ENCODE measurements at regions not wholly inside any gene's neighbourhood (a gene's known extent, or its start where the extent isn't known, plus 50 kb on each side); places are given as distances from the start of the nearest gene placed in this dataset.
A peak's percentile ranks its signal among the peaks of the same experiment; 100 is the strongest.
"Not testable (repeated sequence)": the region's sequence is repeated elsewhere in the genome, so short reads cannot be mapped to it uniquely, and the experiment has no call there.

- no peak for ATAC-seq (replicated peaks in 6 of 8)
- H3K4me3 ChIP-seq: no peak overlapping the region
- no peak overlapping the region for H3K27ac ChIP-seq
- no peaks in the 10 kb centered on the region for H3K4me1 ChIP-seq (replicated peaks in 1 of 2)
- WGBS, 10 experiments: 28 to 100% (median 64%) methylated on average over 1 to 7 of the region's 7 CpGs; no CpG with 5 or more reads in 1 of the 10 experiments
- in situ Hi-C loops (cut with MboI; ENCODE audit: low pct_unique_long_range_greater_than_20kb in 2 of 9, low sequenced_read_pairs in 9 of 9, unreplicated experiment in 9 of 9): no loop called here
Measured at GRCh38 chr9:27683181-27683580, 109.9 kb upstream of the C9orf72 start.

- Histone ChIP-seq H3K4me1 (replicated peaks in 1 of 2) (peaks cover 0 to 3% of the 10 kb centered on the region in 2 donors), H3K27ac (no peak overlapping the region), H3K4me3 (no peak overlapping the region)
- 36 to 100% (median 94%) methylated on average over 3 to 6 of the region's 6 CpGs; no CpG with 5 or more reads in 3 of the 10 experiments for WGBS, 10 experiments
- in situ Hi-C loops (cut with MboI; ENCODE audit: low pct_unique_long_range_greater_than_20kb in 2 of 9, low sequenced_read_pairs in 9 of 9, unreplicated experiment in 9 of 9): no loop called here
- ATAC-seq (replicated peaks in 6 of 8): peak in 1 of 8 experiments; percentile 16
Measured at GRCh38 chr9:27688954-27689353, 115.7 kb upstream of the C9orf72 start.

DNA sequence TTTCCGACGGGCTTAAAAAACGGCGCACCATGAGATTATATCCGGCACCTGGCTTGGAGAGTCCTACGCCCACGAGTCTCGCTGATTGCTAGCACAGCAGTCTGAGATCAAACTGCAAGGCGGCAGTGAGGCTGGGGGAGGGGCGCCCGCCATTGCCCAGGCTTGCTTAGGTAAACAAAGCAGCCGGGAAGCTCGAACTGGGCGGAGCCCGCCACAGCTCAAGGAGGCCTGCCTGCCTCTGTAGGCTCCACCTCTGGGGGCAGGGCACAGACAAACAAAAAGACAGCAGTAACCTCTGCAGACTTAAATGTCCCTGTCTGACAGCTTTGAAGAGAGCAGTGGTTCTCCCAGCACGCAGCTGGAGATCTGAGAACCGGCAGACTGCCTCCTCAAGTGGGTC lies 117.5 kb upstream of the C9orf72 start:
- H3K4me1 ChIP-seq (replicated peaks in 1 of 2); H3K27ac ChIP-seq; in situ Hi-C loops (cut with MboI; ENCODE audit: low pct_unique_long_range_greater_than_20kb in 2 of 9, low sequenced_read_pairs in 9 of 9, unreplicated experiment in 9 of 9); ATAC-seq (replicated peaks in 6 of 8); H3K4me3 ChIP-seq: not testable (repeated sequence)
- WGBS, 10 experiments: no CpG with 5 or more reads among the region's 17 CpGs

GRCh38 chr9:27699621-27700020 lies 126.3 kb upstream of the C9orf72 start:
- 0 to 100% (median 54%) methylated on average over 1 of the region's 1 CpG; no CpG with 5 or more reads in 2 of the 10 experiments for WGBS, 10 experiments
- Histone ChIP-seq H3K27ac (no peak overlapping the region), H3K4me1 (replicated peaks in 1 of 2) (no peaks in the 10 kb centered on the region), H3K4me3 (no peak overlapping the region)
- in situ Hi-C loops (cut with MboI; ENCODE audit: low pct_unique_long_range_greater_than_20kb in 2 of 9, low sequenced_read_pairs in 9 of 9, unreplicated experiment in 9 of 9): loop anchor here in 2 of 9 experiments (25.0 kb wide), 2 partner anchors 363 to 1513 kb away; partner anchors contain the start of gene LINGO2 (in 1 of the 2)
- no peak for ATAC-seq (replicated peaks in 6 of 8)

- no peaks in the 10 kb centered on the region for H3K4me1 ChIP-seq (replicated peaks in 1 of 2)
- in situ Hi-C loops (cut with MboI; ENCODE audit: low pct_unique_long_range_greater_than_20kb in 2 of 9, low sequenced_read_pairs in 9 of 9, unreplicated experiment in 9 of 9): loop anchor here in 2 of 9 experiments (25.0 kb wide), 2 partner anchors 361 to 1511 kb away; partner anchors contain the start of gene LINGO2 (in 1 of the 2)
- H3K4me3 ChIP-seq: no peak overlapping the region
- WGBS, 10 experiments: 0 to 93% (median 77%) methylated on average over 1 to 3 of the region's 3 CpGs; no CpG with 5 or more reads in 1 of the 10 experiments
- H3K27ac ChIP-seq: no peak overlapping the region
- ATAC-seq (replicated peaks in 6 of 8): no peak
Measured at GRCh38 chr9:27701016-27701415, 127.7 kb upstream of the C9orf72 start.

DNA sequence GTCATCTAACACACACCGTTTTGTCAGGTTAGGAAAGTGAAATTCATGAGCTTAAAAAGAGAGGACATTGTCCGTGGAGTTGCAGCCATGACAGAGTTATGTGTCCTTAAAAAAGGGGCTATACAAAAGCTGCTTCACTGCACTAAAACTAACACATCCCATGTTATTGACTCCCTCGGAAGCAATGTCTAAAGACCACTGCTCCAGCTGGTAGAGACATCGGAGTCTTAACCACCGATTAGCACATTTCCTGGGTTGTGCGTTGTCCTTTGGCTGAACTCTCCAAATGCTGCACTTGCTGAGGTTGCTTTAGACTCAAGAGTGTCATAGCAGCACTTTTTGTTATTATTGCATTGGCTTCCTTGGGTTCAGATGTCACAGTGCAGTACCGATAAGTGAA lies 128.3 kb upstream of the C9orf72 start:
- in situ Hi-C loops (cut with MboI; ENCODE audit: low pct_unique_long_range_greater_than_20kb in 2 of 9, low sequenced_read_pairs in 9 of 9, unreplicated experiment in 9 of 9): loop anchor here in 2 of 9 experiments (25.0 kb wide), 2 partner anchors 361 to 1511 kb away; partner anchors contain the start of gene LINGO2 (in 1 of the 2)
- WGBS, 10 experiments: 10 to 100% (median 60%) methylated on average over 1 to 7 of the region's 7 CpGs; no CpG with 5 or more reads in 1 of the 10 experiments
- ATAC-seq (replicated peaks in 6 of 8): peak in 2 of 8 experiments; percentile 27 to 42
- Histone ChIP-seq H3K4me3 (no peak overlapping the region), H3K27ac (no peak overlapping the region), H3K4me1 (replicated peaks in 1 of 2) (no peaks in the 10 kb centered on the region)

GRCh38 chr9:27703216-27703980 lies 130.1 kb upstream of the C9orf72 start:
- in situ Hi-C loops (cut with MboI; ENCODE audit: low pct_unique_long_range_greater_than_20kb in 2 of 9, low sequenced_read_pairs in 9 of 9, unreplicated experiment in 9 of 9): loop anchor here in 2 of 9 experiments (25.0 kb wide), 2 partner anchors 359 to 1509 kb away; partner anchors contain the start of gene LINGO2 (in 1 of the 2)
- WGBS, 10 experiments: 0 to 100% (median 80%) methylated on average over 1 to 2 of the region's 2 CpGs
- no peaks in the 10 kb centered on the region for H3K4me1 ChIP-seq (replicated peaks in 1 of 2)
- H3K4me3 ChIP-seq: no peak overlapping the region
- no peak overlapping the region for H3K27ac ChIP-seq
- ATAC-seq (replicated peaks in 6 of 8): no peak

DNA sequence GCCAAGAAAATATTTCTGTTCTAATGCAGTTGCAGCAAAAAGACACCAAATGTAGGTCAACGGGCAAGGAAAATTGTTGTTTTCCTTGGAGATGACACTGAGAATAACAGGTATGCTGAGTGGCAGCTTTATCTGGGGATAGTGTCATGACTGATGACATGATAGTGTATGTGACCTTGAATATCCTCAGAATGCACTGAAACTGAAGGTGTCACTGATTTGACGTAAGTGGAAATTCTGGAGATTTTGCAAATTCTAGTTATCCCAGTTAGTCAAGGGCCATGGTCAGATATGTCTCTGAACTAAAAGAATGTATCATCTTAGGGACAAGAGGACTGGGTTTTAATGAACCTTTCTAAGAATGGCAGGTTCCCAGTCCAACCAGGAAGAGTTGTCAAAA lies 138.0 kb upstream of the C9orf72 start:
- 0 to 100% (median 80%) methylated on average over 1 to 2 of the region's 2 CpGs; no CpG with 5 or more reads in 1 of the 10 experiments for WGBS, 10 experiments
- no peaks in the 10 kb centered on the region for H3K4me1 ChIP-seq (replicated peaks in 1 of 2)
- H3K27ac ChIP-seq: no peak overlapping the region
- ATAC-seq (replicated peaks in 6 of 8): no peak
- in situ Hi-C loops (cut with MboI; ENCODE audit: low pct_unique_long_range_greater_than_20kb in 2 of 9, low sequenced_read_pairs in 9 of 9, unreplicated experiment in 9 of 9): loop anchor here in 2 of 9 experiments (25.0 kb wide), 2 partner anchors 351 to 1501 kb away; partner anchors contain the start of gene LINGO2 (in 1 of the 2)
- no peak overlapping the region for H3K4me3 ChIP-seq

- Histone ChIP-seq H3K4me3 (no peak overlapping the region), H3K4me1 (replicated peaks in 1 of 2) (no peaks in the 10 kb centered on the region), H3K27ac (no peak overlapping the region)
- no peak for ATAC-seq (replicated peaks in 6 of 8)
- in situ Hi-C loops (cut with MboI; ENCODE audit: low pct_unique_long_range_greater_than_20kb in 2 of 9, low sequenced_read_pairs in 9 of 9, unreplicated experiment in 9 of 9): loop anchor here in 2 of 9 experiments (25.0 kb wide), 2 partner anchors 349 to 1499 kb away; partner anchors contain the start of gene LINGO2 (in 1 of the 2)
- 10 to 96% (median 75%) methylated on average over 2 to 7 of the region's 7 CpGs for WGBS, 10 experiments
Measured at GRCh38 chr9:27712806-27713205, 139.5 kb upstream of the C9orf72 start.

GRCh38 chr9:27714388-27714787 lies 141.1 kb upstream of the C9orf72 start:
- ATAC-seq (replicated peaks in 6 of 8): peak in 1 of 8 experiments; percentile 66
- 0 to 100% (median 70%) methylated on average over 1 of the region's 1 CpG; no CpG with 5 or more reads in 2 of the 10 experiments for WGBS, 10 experiments
- Histone ChIP-seq H3K27ac (no peak overlapping the region), H3K4me1 (replicated peaks in 1 of 2) (no peaks in the 10 kb centered on the region), H3K4me3 (no peak overlapping the region)
- in situ Hi-C loops (cut with MboI; ENCODE audit: low pct_unique_long_range_greater_than_20kb in 2 of 9, low sequenced_read_pairs in 9 of 9, unreplicated experiment in 9 of 9): loop anchor here in 2 of 9 experiments (25.0 kb wide), 2 partner anchors 348 to 1498 kb away; partner anchors contain the start of gene LINGO2 (in 1 of the 2)

GRCh38 chr9:27715651-27716050 lies 142.4 kb upstream of the C9orf72 start:
- in situ Hi-C loops (cut with MboI; ENCODE audit: low pct_unique_long_range_greater_than_20kb in 2 of 9, low sequenced_read_pairs in 9 of 9, unreplicated experiment in 9 of 9): loop anchor here in 2 of 9 experiments (25.0 kb wide), 2 partner anchors 347 to 1497 kb away; partner anchors contain the start of gene LINGO2 (in 1 of the 2)
- 0 to 100% (median 62%) methylated on average over 1 to 2 of the region's 2 CpGs; no CpG with 5 or more reads in 4 of the 10 experiments for WGBS, 10 experiments
- Histone ChIP-seq H3K4me1 (replicated peaks in 1 of 2) (no peaks in the 10 kb centered on the region), H3K4me3 (no peak overlapping the region), H3K27ac (no peak overlapping the region)
- no peak for ATAC-seq (replicated peaks in 6 of 8)

GRCh38 chr9:27717991-27718390 lies 144.7 kb upstream of the C9orf72 start:
- ATAC-seq (replicated peaks in 6 of 8): no peak
- Histone ChIP-seq H3K27ac (no peak overlapping the region), H3K4me1 (replicated peaks in 1 of 2) (peaks cover 4 to 6% of the 10 kb centered on the region in 2 donors), H3K4me3 (no peak overlapping the region)
- WGBS, 10 experiments: 45 to 90% (median 86%) methylated on average over 1 to 2 of the region's 2 CpGs; no CpG with 5 or more reads in 7 of the 10 experiments
- in situ Hi-C loops (cut with MboI; ENCODE audit: low pct_unique_long_range_greater_than_20kb in 2 of 9, low sequenced_read_pairs in 9 of 9, unreplicated experiment in 9 of 9): loop anchor here in 2 of 9 experiments (25.0 kb wide), 2 partner anchors 344 to 1494 kb away; partner anchors contain the start of gene LINGO2 (in 1 of the 2)

DNA sequence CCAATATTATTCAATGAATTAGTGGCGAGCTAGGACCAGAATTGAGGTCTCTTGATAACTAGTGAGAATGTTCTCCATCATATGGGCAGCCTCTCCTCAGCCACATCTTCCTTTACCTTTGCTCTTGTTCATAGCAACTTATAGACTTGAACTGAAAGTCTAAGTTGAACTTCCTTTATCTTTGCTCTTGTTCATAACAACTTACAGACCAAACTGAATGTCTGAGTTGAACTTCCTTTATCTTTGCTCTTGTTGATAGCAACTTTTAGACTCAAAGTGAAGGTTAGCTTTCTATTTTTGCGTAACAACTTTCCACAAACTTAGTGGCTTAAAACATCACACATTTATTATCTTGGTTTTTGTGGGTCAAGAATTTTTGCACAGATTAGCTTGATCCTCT lies 146.4 kb upstream of the C9orf72 start:
- Histone ChIP-seq H3K4me1 (replicated peaks in 1 of 2) (peaks cover 4 to 6% of the 10 kb centered on the region in 2 donors), H3K4me3 (no peak overlapping the region), H3K27ac (no peak overlapping the region)
- ATAC-seq (replicated peaks in 6 of 8): no peak
- in situ Hi-C loops (cut with MboI; ENCODE audit: low pct_unique_long_range_greater_than_20kb in 2 of 9, low sequenced_read_pairs in 9 of 9, unreplicated experiment in 9 of 9): loop anchor here in 4 of 9 experiments (10.0 to 25.0 kb wide), 3 partner anchors 343 to 1493 kb away; partner anchors contain the start of gene LINGO2 (in 1 of the 4)
- 0 to 100% (median 83%) methylated on average over 1 to 2 of the region's 2 CpGs for WGBS, 10 experiments

Data from motor neuron (in vitro differentiated cells).